GM12891 (cell line): ENCODE measurements at regions not wholly inside any gene's neighbourhood (a gene's known extent, or its start where the extent isn't known, plus 50 kb on each side); places are given as distances from the start of the nearest gene placed in this dataset.

Experiments
- PAX5 ChIP-seq: IDR thresholded peaks from 2 replicates; pipeline ENCODE4 v1.6.1; 2011; ENCODE audit warnings: low read length, moderate library complexity, mild to moderate bottlenecking; ENCODE audit not compliant: insufficient read depth, severe bottlenecking
- POLR2A ChIP-seq: IDR thresholded peaks from 2 replicates; pipeline ENCODE4 v1.6.1; 2011; ENCODE audit warnings: low read depth, low read length, control low read depth
- POLR2AphosphoS5 ChIP-seq: IDR thresholded peaks from 2 replicates; pipeline ENCODE4 v1.6.1; 2011; ENCODE audit warnings: low read depth, low read length, control low read depth
- POU2F2 ChIP-seq: IDR thresholded peaks from 2 replicates; pipeline ENCODE4 v1.6.1; 2011; ENCODE audit warnings: low read depth, mild to moderate bottlenecking, control low read depth, low read length, moderate library complexity
- SPI1 ChIP-seq: IDR thresholded peaks from 2 replicates; pipeline ENCODE4 v1.6.1; 2011; ENCODE audit warnings: low read depth, low read length, control low read depth
- TAF1 ChIP-seq: IDR thresholded peaks from 2 replicates; pipeline ENCODE4 v1.6.1; 2011; ENCODE audit warnings: low read depth, low read length, control low read depth

- no peak for TF ChIP-seq POLR2A
- TF ChIP-seq SPI1, result no peak
- no peak for TF ChIP-seq POLR2AphosphoS5
- TF ChIP-seq TAF1, result no peak
- no peak for TF ChIP-seq PAX5
- no peak for TF ChIP-seq POU2F2
Measured at GRCh38 chr13:80821466-80821865, 480.5 kb upstream of the SPRY2 start.
